IMR-90 (cell line): ENCODE measurements at regions not wholly inside any gene's neighbourhood (a gene's known extent, or its start where the extent isn't known, plus 50 kb on each side); places are given as distances from the start of the nearest gene placed in this dataset.

Experiments used
- ATAC-seq: fragments of 200-7000 bp; cut with Tn5 transposase; 2 replicates; pipeline ENCODE4 v1.9.1; 2020; ENCODE audit warnings: low read depth, mild to moderate bottlenecking, moderate library complexity
- BruUV-seq: library from RNA; stranded (reverse); fragments of 400-500 nt; replicated peaks from 2 replicates; lab custom pipeline; 2021; lab: Mats Ljungman, UMichigan
- CTCF ChIA-PET: fragments of 300-600 bp; formaldehyde crosslinking; extraction: SDS; loops from one replicate; lab custom pipeline; 2021; ENCODE audit warnings: antibody characterized with exemption; lab: Yijun Ruan, JAX
- POLR2A ChIA-PET: fragments of 300-600 bp; sonication (Branson Sonifier 250); formaldehyde crosslinking; loops from one replicate; lab custom pipeline; 2022; ENCODE audit warnings: antibody characterized with exemption; ENCODE audit not compliant: unreplicated experiment; lab: Charles Lee
- DNase-seq: peaks from one replicate; pipeline ENCODE4 v3.0.0; 2013
- H2AFZ ChIP-seq: replicated peaks from 2 replicates; pipeline ENCODE3; 2013; ENCODE audit warnings: low read length, mild to moderate bottlenecking; ENCODE audit not compliant: poor library complexity
- H2AK5ac ChIP-seq: 2 replicates; pipeline ENCODE4 v1.6.1; 2013; ENCODE audit warnings: low read depth, low read length, inconsistent platforms
- H2AK9ac ChIP-seq: replicated peaks from 2 replicates; pipeline ENCODE3; 2013; ENCODE audit warnings: mild to moderate bottlenecking, low read depth, low read length, moderate library complexity; ENCODE audit not compliant: poor library complexity
- H2BK120ac ChIP-seq: 2 replicates; pipeline ENCODE4 v1.6.1; 2013; ENCODE audit warnings: low read depth, low read length, inconsistent platforms
- H2BK15ac ChIP-seq: 3 replicates; pipeline ENCODE4 v1.6.1; 2013; ENCODE audit warnings: low read depth, low read length, inconsistent platforms
- H2BK20ac ChIP-seq: 2 replicates; pipeline ENCODE4 v1.6.1; 2013; ENCODE audit warnings: low read depth, mild to moderate bottlenecking, inconsistent platforms, low read length, moderate library complexity
- H2BK5ac ChIP-seq: 2 replicates; pipeline ENCODE4 v1.6.1; 2013; ENCODE audit warnings: mild to moderate bottlenecking, low read depth, low read length, inconsistent platforms; ENCODE audit not compliant: poor library complexity, severe bottlenecking
- H3K14ac ChIP-seq: replicated peaks from 2 replicates; pipeline ENCODE4 v1.6.1; 2013; ENCODE audit warnings: low read depth, low read length, inconsistent platforms
- H3K18ac ChIP-seq: 2 replicates; pipeline ENCODE4 v1.6.1; 2013; ENCODE audit warnings: low read depth, low read length, control low read depth
- H3K23ac ChIP-seq: 2 replicates; pipeline ENCODE4 v1.6.1; 2013; ENCODE audit warnings: low read depth, low read length, inconsistent platforms
- H3K27ac ChIP-seq: 2 replicates; pipeline ENCODE4 v1.5.1; 2013; ENCODE audit warnings: mild to moderate bottlenecking, control low read depth, low read length; ENCODE audit not compliant: insufficient read depth
- H3K27me3 ChIP-seq: 2 replicates; pipeline ENCODE4 v1.6.1; 2013; ENCODE audit warnings: low read length; ENCODE audit not compliant: control insufficient read depth, insufficient read depth
- H3K36me3 ChIP-seq: 2 replicates; pipeline ENCODE4 v1.6.1; 2013; ENCODE audit warnings: low read length, mixed read lengths; ENCODE audit not compliant: control insufficient read depth, insufficient read depth
- H3K4ac ChIP-seq: 2 replicates; pipeline ENCODE4 v1.6.1; 2013; ENCODE audit warnings: low read depth, low read length, inconsistent platforms
- H3K4me1 ChIP-seq: 2 replicates; pipeline ENCODE4 v1.6.1; 2013; ENCODE audit warnings: low read length, mixed read lengths; ENCODE audit not compliant: control insufficient read depth, insufficient read depth
- H3K4me2 ChIP-seq: 2 replicates; pipeline ENCODE4 v1.6.1; 2013; ENCODE audit warnings: low read depth, mild to moderate bottlenecking, control low read depth, low read length, moderate library complexity
- H3K4me3 ChIP-seq: 2 replicates; pipeline ENCODE4 v1.5.1; 2013; ENCODE audit warnings: low read depth, mild to moderate bottlenecking, control low read depth, low read length, moderate library complexity; ENCODE audit not compliant: insufficient read depth
- H3K56ac ChIP-seq: 2 replicates; pipeline ENCODE4 v1.6.1; 2013; ENCODE audit warnings: low read length, inconsistent platforms; ENCODE audit not compliant: insufficient read depth; ENCODE audit errors: extremely low read depth
- H3K79me1 ChIP-seq, 2 experiments: 2 replicates each; pipeline ENCODE4 v1.6.1; 2013; ENCODE audit warnings: low read length in 2 of 2, inconsistent platforms in 1 of 2, low read depth in 1 of 2
- H3K9ac ChIP-seq: 2 replicates; pipeline ENCODE4 v1.6.1; 2013; ENCODE audit warnings: low read depth, low read length, control low read depth
- H3K9me1 ChIP-seq: 2 replicates; pipeline ENCODE4 v1.6.1; 2013; ENCODE audit warnings: low read length, inconsistent platforms; ENCODE audit not compliant: insufficient read depth
- H3K9me3 ChIP-seq: 2 replicates; pipeline ENCODE4 v1.6.1; 2013; ENCODE audit warnings: low read length; ENCODE audit not compliant: control insufficient read depth, insufficient read depth
- H4K20me1 ChIP-seq: 2 replicates; pipeline ENCODE4 v1.6.1; 2013; ENCODE audit warnings: low read length, inconsistent platforms; ENCODE audit not compliant: insufficient read depth
- H4K5ac ChIP-seq: 2 replicates; pipeline ENCODE4 v1.6.1; 2013; ENCODE audit warnings: mild to moderate bottlenecking, low read depth, low read length, control low read depth
- H4K8ac ChIP-seq, 2 experiments: 2 replicates each; pipeline ENCODE4 v1.6.1; 2013; ENCODE audit warnings: low read depth in 2 of 2, low read length in 2 of 2, control low read depth in 1 of 2, inconsistent platforms in 1 of 2
- H4K91ac ChIP-seq: 2 replicates; pipeline ENCODE4 v1.6.1; 2013; ENCODE audit warnings: low read depth, low read length, inconsistent platforms; ENCODE audit not compliant: insufficient read depth
- BHLHE40 ChIP-seq: fragments of 150-350 bp; IDR thresholded peaks from 2 replicates; pipeline ENCODE4 v1.6.1; 2016; ENCODE audit warnings: mild to moderate bottlenecking, low read depth, low read length
- CEBPB ChIP-seq: IDR thresholded peaks from 2 replicates; pipeline ENCODE4 v1.6.1; 2012; ENCODE audit warnings: low read depth, low read length, improper control_type of control experiment
- CHD1 ChIP-seq: IDR thresholded peaks from 2 replicates; pipeline ENCODE4 v1.6.1; 2012; ENCODE audit warnings: low read depth, low read length, improper control_type of control experiment
- FOS ChIP-seq: fragments of 150-350 bp; IDR thresholded peaks from 2 replicates; pipeline ENCODE4 v1.6.1; 2016; ENCODE audit warnings: low read depth, low read length
- MAFK ChIP-seq: IDR thresholded peaks from 2 replicates; pipeline ENCODE4 v1.6.1; 2012; ENCODE audit warnings: low read depth, low read length, improper control_type of control experiment
- MAZ ChIP-seq: IDR thresholded peaks from 2 replicates; pipeline ENCODE4 v1.6.1; 2012; ENCODE audit warnings: low read depth, mild to moderate bottlenecking, low read length, improper control_type of control experiment, moderate library complexity, borderline replicate concordance
- MXI1 ChIP-seq: IDR thresholded peaks from 2 replicates; pipeline ENCODE4 v1.6.1; 2012; ENCODE audit warnings: low read depth, mild to moderate bottlenecking, low read length, moderate library complexity, borderline replicate concordance
- NFE2L2 ChIP-seq: fragments of 150-350 bp; IDR thresholded peaks from 2 replicates; pipeline ENCODE4 v1.6.1; 2016; ENCODE audit warnings: low read depth, mild to moderate bottlenecking, low read length
- POLR2A ChIP-seq: IDR thresholded peaks from 2 replicates; pipeline ENCODE4 v1.6.1; 2012; ENCODE audit warnings: mild to moderate bottlenecking, low read depth, low read length
- RAD21 ChIP-seq: IDR thresholded peaks from 2 replicates; pipeline ENCODE4 v1.6.1; 2012; ENCODE audit warnings: low read length, improper control_type of control experiment
- RCOR1 ChIP-seq: IDR thresholded peaks from 2 replicates; pipeline ENCODE4 v1.6.1; 2012; ENCODE audit warnings: mild to moderate bottlenecking, low read length, improper control_type of control experiment; ENCODE audit not compliant: insufficient replicate concordance
- RFX5 ChIP-seq: IDR thresholded peaks from 2 replicates; pipeline ENCODE4 v1.8.0; 2012; ENCODE audit warnings: low read depth, mild to moderate bottlenecking, low read length, moderate library complexity
- SMC3 ChIP-seq: fragments of 150-350 bp; IDR thresholded peaks from 2 replicates; pipeline ENCODE4 v1.6.1; 2016; ENCODE audit warnings: low read depth, mild to moderate bottlenecking, antibody characterized with exemption, low read length, moderate library complexity
- WGBS, 2 experiments: methylation state at CpG; one replicate each; pipeline versions ENCODE4 v1.1.5 to v1.1.7; 2013; ENCODE audit warnings: missing lambda C conversion rate in 2 of 2; ENCODE audit not compliant: insufficient read length in 1 of 2; ENCODE audit errors: extremely low coverage in 2 of 2; 5-methylcytosine and 5-hydroxymethylcytosine counted together
- dilution Hi-C: fragments of 300-500 bp; cut with HindIII; formaldehyde crosslinking; loops from one replicate; pipeline ENCODE4 v1.14.3; 2018; ENCODE audit warnings: low sequenced_read_pairs; ENCODE audit not compliant: unreplicated experiment
- in situ Hi-C: fragments of 300-500 bp; cut with MboI; formaldehyde crosslinking; loops from 3 replicates; pipeline ENCODE4 v1.14.3; 2019; ENCODE audit warnings: low sequenced_read_pairs, inconsistent platforms, mixed read lengths
- intact Hi-C: fragments of 100-400 bp; cut with micrococcal nuclease; formaldehyde crosslinking; loops from 2 replicates; pipeline ENCODE4 v1.10.0; 2022
- TF ChIP-seq, protein P1 (sequence below): fragments of 150-350 bp; IDR thresholded peaks from 2 replicates; pipeline ENCODE4 v1.6.1; 2016; ENCODE audit warnings: low read depth, mild to moderate bottlenecking, low read length, moderate library complexity, borderline replicate concordance
- TF ChIP-seq, protein P2 (sequence below): fragments of 150-350 bp; IDR thresholded peaks from 2 replicates; pipeline ENCODE4 v1.6.1; 2017; ENCODE audit warnings: mild to moderate bottlenecking, antibody characterized with exemption, low read length, low read depth
- TF ChIP-seq, protein P3 (sequence below): conservative IDR thresholded peaks from 2 replicates; pipeline ENCODE4 v1.5.1; 2012; ENCODE audit warnings: mild to moderate bottlenecking, low read depth, low read length, improper control_type of control experiment

DNA sequence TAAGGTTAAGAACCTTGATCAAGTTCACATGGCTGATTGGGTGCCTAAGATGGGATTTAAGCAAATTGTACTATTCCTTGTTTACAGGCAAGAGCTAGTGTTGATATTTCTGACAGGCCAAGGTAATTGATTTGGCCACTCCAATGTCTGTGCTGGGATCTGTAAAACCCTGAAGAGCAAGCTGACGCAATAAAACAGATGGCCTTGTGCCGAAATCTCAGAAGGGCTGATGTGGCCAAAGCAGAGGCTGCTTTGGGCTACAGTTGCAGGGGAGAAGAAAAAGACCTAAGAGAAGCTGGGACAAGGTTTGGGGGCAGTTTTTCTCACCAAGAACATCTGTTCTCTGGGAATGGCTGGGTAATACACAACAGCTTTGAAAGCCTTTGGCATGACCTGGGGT, 463.2 kb upstream of the ZNF608 start:
- CTCF ChIA-PET: interaction anchor here (1.0 kb wide), 1 partner anchor 13 kb away, joined by 3 read pairs; no protein-coding TSS in a partner anchor
- Histone ChIP-seq H2BK15ac (no peak overlapping the region), H3K27me3 (no peaks in the 10 kb centered on the region), H2AK5ac (no peak overlapping the region), H3K4ac (no peak overlapping the region), H3K23ac (no peak overlapping the region), H2BK120ac (no peak overlapping the region), H3K4me1 (no peaks in the 10 kb centered on the region), H3K4me3 (no peak overlapping the region), H4K91ac (no peak overlapping the region), H4K5ac (no peak overlapping the region), H3K14ac (no peak overlapping the region), H3K36me3 (no peaks in the 10 kb centered on the region), H2BK5ac (no peak overlapping the region), H2AK9ac (no peak overlapping the region), H3K56ac (no peak overlapping the region), H4K20me1 (no peaks in the 10 kb centered on the region), H3K27ac (no peak overlapping the region), H3K4me2 (no peak overlapping the region), H3K9me1 (no peaks in the 10 kb centered on the region), H4K8ac (no peak overlapping the region), H3K79me1 (no peaks in the 10 kb centered on the region), H3K9me3 (no peaks in the 10 kb centered on the region), H3K18ac (no peak overlapping the region), H2AFZ (no peak overlapping the region), H3K9ac (no peak overlapping the region), H2BK20ac (no peak overlapping the region)
- dilution Hi-C loops (no loop called here), intact Hi-C loops (no loop called here), in situ Hi-C loops (no loop called here)
- BruUV-seq: no TSS peak
- no CpG with 5 or more reads among the region's 2 CpGs for WGBS, 2 experiments
- DNase-seq (no peak), ATAC-seq (no peak)
- TF ChIP-seq, protein P1, sequence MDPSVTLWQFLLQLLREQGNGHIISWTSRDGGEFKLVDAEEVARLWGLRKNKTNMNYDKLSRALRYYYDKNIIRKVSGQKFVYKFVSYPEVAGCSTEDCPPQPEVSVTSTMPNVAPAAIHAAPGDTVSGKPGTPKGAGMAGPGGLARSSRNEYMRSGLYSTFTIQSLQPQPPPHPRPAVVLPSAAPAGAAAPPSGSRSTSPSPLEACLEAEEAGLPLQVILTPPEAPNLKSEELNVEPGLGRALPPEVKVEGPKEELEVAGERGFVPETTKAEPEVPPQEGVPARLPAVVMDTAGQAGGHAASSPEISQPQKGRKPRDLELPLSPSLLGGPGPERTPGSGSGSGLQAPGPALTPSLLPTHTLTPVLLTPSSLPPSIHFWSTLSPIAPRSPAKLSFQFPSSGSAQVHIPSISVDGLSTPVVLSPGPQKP: no peak
- TF ChIP-seq RCOR1 (no peak), CHD1 (no peak), FOS (no peak), CEBPB (no peak), MAZ (no peak), RFX5 (no peak), RAD21 (no peak), MXI1 (no peak), BHLHE40 (no peak), SMC3 (no peak), NFE2L2 (no peak), MAFK (no peak), POLR2A (no peak)
- TF ChIP-seq, protein P2, sequence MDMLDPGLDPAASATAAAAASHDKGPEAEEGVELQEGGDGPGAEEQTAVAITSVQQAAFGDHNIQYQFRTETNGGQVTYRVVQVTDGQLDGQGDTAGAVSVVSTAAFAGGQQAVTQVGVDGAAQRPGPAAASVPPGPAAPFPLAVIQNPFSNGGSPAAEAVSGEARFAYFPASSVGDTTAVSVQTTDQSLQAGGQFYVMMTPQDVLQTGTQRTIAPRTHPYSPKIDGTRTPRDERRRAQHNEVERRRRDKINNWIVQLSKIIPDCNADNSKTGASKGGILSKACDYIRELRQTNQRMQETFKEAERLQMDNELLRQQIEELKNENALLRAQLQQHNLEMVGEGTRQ: no peak
- TF ChIP-seq, protein P3, sequence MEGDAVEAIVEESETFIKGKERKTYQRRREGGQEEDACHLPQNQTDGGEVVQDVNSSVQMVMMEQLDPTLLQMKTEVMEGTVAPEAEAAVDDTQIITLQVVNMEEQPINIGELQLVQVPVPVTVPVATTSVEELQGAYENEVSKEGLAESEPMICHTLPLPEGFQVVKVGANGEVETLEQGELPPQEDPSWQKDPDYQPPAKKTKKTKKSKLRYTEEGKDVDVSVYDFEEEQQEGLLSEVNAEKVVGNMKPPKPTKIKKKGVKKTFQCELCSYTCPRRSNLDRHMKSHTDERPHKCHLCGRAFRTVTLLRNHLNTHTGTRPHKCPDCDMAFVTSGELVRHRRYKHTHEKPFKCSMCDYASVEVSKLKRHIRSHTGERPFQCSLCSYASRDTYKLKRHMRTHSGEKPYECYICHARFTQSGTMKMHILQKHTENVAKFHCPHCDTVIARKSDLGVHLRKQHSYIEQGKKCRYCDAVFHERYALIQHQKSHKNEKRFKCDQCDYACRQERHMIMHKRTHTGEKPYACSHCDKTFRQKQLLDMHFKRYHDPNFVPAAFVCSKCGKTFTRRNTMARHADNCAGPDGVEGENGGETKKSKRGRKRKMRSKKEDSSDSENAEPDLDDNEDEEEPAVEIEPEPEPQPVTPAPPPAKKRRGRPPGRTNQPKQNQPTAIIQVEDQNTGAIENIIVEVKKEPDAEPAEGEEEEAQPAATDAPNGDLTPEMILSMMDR: no peak
- POLR2A ChIA-PET: no interaction called here
